Sigmoid colon (tissue), 3 donors: ENCODE measurements at regions not wholly inside any gene's neighbourhood (a gene's known extent, or its start where the extent isn't known, plus 50 kb on each side); places are given as distances from the start of the nearest gene placed in this dataset.

Experiments used
- POLR2A ChIP-seq, 2 donors: fragments of 450-650 bp; IDR thresholded peaks; one replicate each; pipeline ENCODE4 v1.6.1; 2016; ENCODE audit warnings: antibody characterized with exemption in 2 of 2, mild to moderate bottlenecking in 2 of 2, moderate library complexity in 2 of 2
- TF ChIP-seq, protein P1 (sequence below), 4 experiments: fragments of 450-650 bp in 3 of 4; fragments of 200-600 bp in 1 of 4; IDR thresholded peaks; one replicate each; pipeline ENCODE4 v1.5.1; 2016 to 2019; ENCODE audit warnings: antibody characterized with exemption in 4 of 4, mild to moderate bottlenecking in 3 of 4, moderate library complexity in 2 of 4

DNA sequence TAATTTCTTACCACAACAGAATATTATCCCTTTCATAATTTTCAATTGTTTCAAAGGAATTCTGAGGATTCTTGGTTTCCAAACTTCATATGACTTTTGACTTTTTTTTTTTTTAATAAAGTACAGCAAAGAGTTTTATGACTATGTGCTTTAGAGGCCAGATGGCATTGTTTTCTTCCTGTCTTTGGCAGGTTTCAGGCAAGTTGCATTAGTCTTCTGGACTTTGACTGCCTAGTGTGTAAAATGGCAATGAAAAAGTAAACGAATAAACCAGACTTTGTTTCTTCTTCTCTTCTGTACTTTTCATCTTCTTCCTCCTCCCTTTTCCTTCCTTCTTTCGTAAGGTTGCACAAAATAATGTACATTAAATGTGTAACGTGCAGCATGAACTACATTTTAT lies 172.6 kb upstream of the RBFOX1 start:
- TF ChIP-seq, protein P1, sequence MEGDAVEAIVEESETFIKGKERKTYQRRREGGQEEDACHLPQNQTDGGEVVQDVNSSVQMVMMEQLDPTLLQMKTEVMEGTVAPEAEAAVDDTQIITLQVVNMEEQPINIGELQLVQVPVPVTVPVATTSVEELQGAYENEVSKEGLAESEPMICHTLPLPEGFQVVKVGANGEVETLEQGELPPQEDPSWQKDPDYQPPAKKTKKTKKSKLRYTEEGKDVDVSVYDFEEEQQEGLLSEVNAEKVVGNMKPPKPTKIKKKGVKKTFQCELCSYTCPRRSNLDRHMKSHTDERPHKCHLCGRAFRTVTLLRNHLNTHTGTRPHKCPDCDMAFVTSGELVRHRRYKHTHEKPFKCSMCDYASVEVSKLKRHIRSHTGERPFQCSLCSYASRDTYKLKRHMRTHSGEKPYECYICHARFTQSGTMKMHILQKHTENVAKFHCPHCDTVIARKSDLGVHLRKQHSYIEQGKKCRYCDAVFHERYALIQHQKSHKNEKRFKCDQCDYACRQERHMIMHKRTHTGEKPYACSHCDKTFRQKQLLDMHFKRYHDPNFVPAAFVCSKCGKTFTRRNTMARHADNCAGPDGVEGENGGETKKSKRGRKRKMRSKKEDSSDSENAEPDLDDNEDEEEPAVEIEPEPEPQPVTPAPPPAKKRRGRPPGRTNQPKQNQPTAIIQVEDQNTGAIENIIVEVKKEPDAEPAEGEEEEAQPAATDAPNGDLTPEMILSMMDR (IDR thresholded peaks at IDR 0.05), result no peak
- TF ChIP-seq POLR2A (IDR thresholded peaks at IDR 0.05), result no peak
